ENCODE measurements at regions not wholly inside any gene's neighbourhood (a gene's known extent, or its start where the extent isn't known, plus 50 kb on each side); places are given as distances from the start of the nearest gene placed in this dataset.

- in situ Hi-C loops (cut with HindIII; ENCODE audit: low pct_ligation_motif_present, low sequenced_read_pairs): no loop called here
- Histone ChIP-seq H3K4me3 (ENCODE audit: low read depth, low read length) (no peak overlapping the region), H3K36me3 (replicated peaks) (no peaks in the 10 kb centered on the region), H3K27me3 (replicated peaks) (no peaks in the 10 kb centered on the region), H3K27ac (no peak overlapping the region)
- DNase-seq: no peak
- no peak for TF ChIP-seq CTCF (IDR thresholded peaks at IDR 0.05; ENCODE audit: low read depth, low read length, missing control alignments)
These were observed 137.6 kb downstream of the GOLIM4 start for GRCh38 chr3:167958141-167958540.

DNA sequence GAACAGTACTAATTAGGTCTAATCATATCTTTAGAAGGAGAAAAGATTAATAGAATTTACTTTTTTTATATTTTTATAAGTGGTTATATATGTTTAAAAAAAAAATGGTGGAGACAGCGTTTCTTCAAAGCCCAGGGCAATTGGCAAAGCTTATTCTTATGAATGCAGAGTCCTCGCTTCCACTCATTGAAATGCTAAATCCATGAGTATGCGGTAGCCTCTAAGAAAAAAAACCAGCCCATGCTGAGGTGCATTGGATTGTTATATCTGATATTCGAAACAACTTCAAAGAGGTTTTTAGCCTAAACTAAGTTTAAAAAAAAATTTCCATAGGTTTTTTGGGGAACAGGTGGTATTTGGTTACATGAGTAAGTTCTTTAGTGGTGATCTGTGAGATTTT, 142.8 kb downstream of the GOLIM4 start:
- no peaks in the 10 kb centered on the region for H3K36me3 ChIP-seq (replicated peaks)
- H3K27me3 ChIP-seq (replicated peaks): no peaks in the 10 kb centered on the region
- DNase-seq: no peak
- no peak overlapping the region for H3K27ac ChIP-seq
- no peak for TF ChIP-seq CTCF (IDR thresholded peaks at IDR 0.05; ENCODE audit: low read depth, low read length, missing control alignments)
- H3K4me3 ChIP-seq (ENCODE audit: low read depth, low read length): no peak overlapping the region
- in situ Hi-C loops (cut with HindIII; ENCODE audit: low pct_ligation_motif_present, low sequenced_read_pairs): no loop called here

GRCh38 chr3:167950212-167950611, 145.5 kb downstream of the GOLIM4 start:
- no peak for TF ChIP-seq CTCF (IDR thresholded peaks at IDR 0.05; ENCODE audit: low read depth, low read length, missing control alignments)
- no peaks in the 10 kb centered on the region for H3K36me3 ChIP-seq (replicated peaks)
- H3K4me3 ChIP-seq (ENCODE audit: low read depth, low read length): no peak overlapping the region
- no peaks in the 10 kb centered on the region for H3K27me3 ChIP-seq (replicated peaks)
- in situ Hi-C loops (cut with HindIII; ENCODE audit: low pct_ligation_motif_present, low sequenced_read_pairs): no loop called here
- no peak overlapping the region for H3K27ac ChIP-seq
- no peak for DNase-seq

GRCh38 chr3:167941234-167941995, 154.3 kb downstream of the GOLIM4 start:
- H3K27me3 ChIP-seq (replicated peaks): no peaks in the 10 kb centered on the region
- H3K36me3 ChIP-seq (replicated peaks): no peaks in the 10 kb centered on the region
- TF ChIP-seq CTCF (IDR thresholded peaks at IDR 0.05; ENCODE audit: low read depth, low read length, missing control alignments): no peak
- H3K27ac ChIP-seq: peak overlapping the region; percentile 26
- in situ Hi-C loops (cut with HindIII; ENCODE audit: low pct_ligation_motif_present, low sequenced_read_pairs): no loop called here
- DNase-seq: peak; percentile 59
- H3K4me3 ChIP-seq (ENCODE audit: low read depth, low read length): no peak overlapping the region

DNA sequence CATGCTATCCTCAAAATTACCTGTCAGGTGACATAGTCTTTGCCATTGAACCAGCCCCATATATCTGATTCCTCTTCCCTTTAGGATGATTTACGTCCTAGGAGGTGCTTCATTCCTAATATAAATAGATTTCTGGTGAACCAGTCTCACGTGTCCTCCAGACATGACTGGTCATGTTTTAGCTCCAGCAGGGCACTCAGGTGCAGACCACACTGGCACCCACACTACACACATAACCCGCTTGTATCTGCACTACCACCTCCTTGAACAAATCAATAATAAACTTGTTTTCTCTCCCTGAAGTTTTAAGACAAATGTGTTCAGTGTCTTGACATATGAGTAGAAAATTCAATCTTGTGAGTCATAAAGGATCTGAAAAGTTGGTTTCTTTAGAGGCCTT, 155.5 kb downstream of the GOLIM4 start:
- DNase-seq: no peak
- no peak overlapping the region for H3K27ac ChIP-seq
- H3K27me3 ChIP-seq (replicated peaks): no peaks in the 10 kb centered on the region
- TF ChIP-seq CTCF (IDR thresholded peaks at IDR 0.05; ENCODE audit: low read depth, low read length, missing control alignments): no peak
- H3K4me3 ChIP-seq (ENCODE audit: low read depth, low read length): no peak overlapping the region
- in situ Hi-C loops (cut with HindIII; ENCODE audit: low pct_ligation_motif_present, low sequenced_read_pairs): no loop called here
- no peaks in the 10 kb centered on the region for H3K36me3 ChIP-seq (replicated peaks)

DNA sequence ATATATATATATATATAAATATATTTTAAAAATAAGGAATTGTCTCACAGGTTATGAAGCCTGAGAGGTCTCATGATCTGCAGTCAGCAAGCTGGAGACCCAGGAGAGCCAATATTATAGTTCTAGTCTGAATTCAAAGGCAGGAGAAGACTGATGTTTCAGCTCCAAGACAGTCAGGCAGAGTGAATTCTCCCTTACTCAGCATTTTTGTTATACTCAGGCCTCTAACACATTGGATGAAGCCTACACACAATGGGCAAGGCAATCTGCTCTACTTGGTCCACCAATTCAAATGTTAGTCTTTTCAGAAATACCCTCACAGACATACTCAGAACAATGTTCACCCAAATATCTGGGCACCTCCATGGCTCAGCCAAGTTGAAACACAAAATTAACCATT, 157.2 kb downstream of the GOLIM4 start:
- Histone ChIP-seq H3K27me3 (replicated peaks) (no peaks in the 10 kb centered on the region), H3K36me3 (replicated peaks) (no peaks in the 10 kb centered on the region), H3K27ac (no peak overlapping the region), H3K4me3 (ENCODE audit: low read depth, low read length) (no peak overlapping the region)
- no peak for DNase-seq
- no peak for TF ChIP-seq CTCF (IDR thresholded peaks at IDR 0.05; ENCODE audit: low read depth, low read length, missing control alignments)
- in situ Hi-C loops (cut with HindIII; ENCODE audit: low pct_ligation_motif_present, low sequenced_read_pairs): no loop called here
